ENCODE measurements at regions not wholly inside any gene's neighbourhood (a gene's known extent, or its start where the extent isn't known, plus 50 kb on each side); places are given as distances from the start of the nearest gene placed in this dataset.

DNA sequence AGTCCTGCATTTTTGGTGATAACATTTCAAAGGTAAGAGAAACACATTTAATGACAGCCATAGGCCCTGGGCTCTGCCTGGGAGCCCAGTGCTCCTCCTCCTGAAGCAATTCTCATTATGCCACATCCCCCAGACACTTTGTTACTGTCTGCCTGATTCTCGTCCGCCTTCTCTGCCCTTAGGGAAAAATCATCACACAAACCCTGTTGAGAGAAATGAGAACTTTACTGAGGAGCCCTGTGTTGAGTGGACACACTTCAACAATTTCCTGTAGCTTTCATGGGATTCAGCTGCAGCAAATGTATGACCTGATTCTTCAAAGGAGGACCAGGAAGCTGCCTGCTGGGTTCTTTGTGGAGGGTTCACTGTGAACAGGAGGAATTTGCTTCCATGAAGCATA, 566.5 kb upstream of the FRG1 start:
- Mint-ChIP-seq H3K4me1 (no peaks in the 10 kb centered on the region), H3K27me3 (no peaks in the 10 kb centered on the region), H3K9me3 (peaks cover 10 to 12% of the 10 kb centered on the region in 2 donors), H3K27ac (no peak overlapping the region), H3K4me3 (no peak overlapping the region), H3K36me3 (no peaks in the 10 kb centered on the region)
- ATAC-seq (replicated peaks) (no peak), DNase-seq (no peak)

DNA sequence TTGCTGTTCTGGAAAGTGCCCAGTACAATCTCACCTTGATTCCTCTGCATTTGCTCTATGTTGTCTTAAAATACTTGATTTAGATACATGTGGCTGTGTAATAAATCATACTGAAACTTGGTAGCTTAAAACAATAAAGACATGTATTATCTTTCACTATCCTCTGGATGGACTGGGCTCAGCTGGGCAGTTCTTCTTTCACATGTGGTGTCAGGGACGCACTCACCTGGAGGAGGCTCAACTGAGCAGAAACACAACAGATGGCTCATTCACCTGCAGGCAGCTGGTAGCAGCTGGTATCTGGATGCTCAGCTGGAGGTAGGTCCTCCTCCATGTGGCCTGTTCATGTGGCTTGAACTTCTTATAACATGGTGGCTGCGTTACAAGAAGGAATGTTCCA, 563.8 kb upstream of the FRG1 start:
- no peaks in the 10 kb centered on the region for H3K27me3 Mint-ChIP-seq
- H3K9me3 Mint-ChIP-seq: peaks cover 7 to 8% of the 10 kb centered on the region in 2 donors
- no peak for ATAC-seq (replicated peaks)
- DNase-seq: no peak
- H3K4me3 Mint-ChIP-seq: no peak overlapping the region
- H3K36me3 Mint-ChIP-seq: no peaks in the 10 kb centered on the region
- H3K4me1 Mint-ChIP-seq: no peaks in the 10 kb centered on the region
- no peak overlapping the region for H3K27ac Mint-ChIP-seq

DNA sequence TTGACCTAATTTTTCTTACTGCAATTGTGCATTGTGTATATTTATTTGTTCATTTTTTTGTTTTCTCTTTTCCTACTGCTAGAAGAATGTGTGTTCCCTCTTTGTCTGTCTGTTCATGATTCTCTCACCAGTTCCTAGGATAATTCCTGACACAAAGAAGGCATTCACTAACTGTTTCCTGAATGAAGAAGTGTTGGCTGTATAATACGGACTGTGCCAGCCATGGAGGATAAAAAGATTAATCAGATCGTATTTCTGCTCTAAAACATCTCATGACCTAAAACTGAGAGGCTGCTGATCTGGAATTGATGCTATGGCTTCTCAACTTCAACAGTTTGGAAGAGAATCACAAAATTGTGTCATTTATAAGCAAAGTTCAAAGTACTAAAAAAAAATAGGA, 563.1 kb upstream of the FRG1 start:
- H3K9me3 Mint-ChIP-seq: peaks cover 7 to 8% of the 10 kb centered on the region in 2 donors
- ATAC-seq (replicated peaks) (no peak), DNase-seq (no peak)
- H3K36me3 Mint-ChIP-seq: no peaks in the 10 kb centered on the region
- H3K27ac Mint-ChIP-seq: no peak overlapping the region
- no peaks in the 10 kb centered on the region for H3K27me3 Mint-ChIP-seq
- H3K4me3 Mint-ChIP-seq: no peak overlapping the region
- H3K4me1 Mint-ChIP-seq: no peaks in the 10 kb centered on the region

DNA sequence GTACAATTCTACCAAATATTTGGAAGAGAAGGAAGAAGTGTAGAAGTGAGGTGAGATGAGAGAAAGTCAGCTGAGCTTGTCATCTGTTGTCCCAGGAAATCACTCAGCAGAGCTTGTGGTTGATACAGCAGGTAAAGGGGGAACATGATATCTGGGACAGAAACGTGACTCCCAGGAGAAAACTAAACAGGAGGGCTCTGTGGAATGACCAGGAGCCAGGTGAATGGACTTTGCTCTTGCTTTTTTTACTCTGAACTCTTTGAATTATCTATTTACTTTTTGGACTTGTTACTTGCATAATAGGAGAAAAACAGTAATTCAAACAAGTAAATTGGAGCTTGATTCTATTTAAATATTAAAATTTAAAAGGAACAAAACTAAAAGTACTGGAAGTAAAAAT, 555.6 kb upstream of the FRG1 start:
- H3K4me3 Mint-ChIP-seq: no peak overlapping the region
- ATAC-seq (replicated peaks) (no peak), DNase-seq (no peak)
- peaks cover 10% of the 10 kb centered on the region in 2 donors for H3K9me3 Mint-ChIP-seq
- H3K27ac Mint-ChIP-seq: no peak overlapping the region
- H3K36me3 Mint-ChIP-seq: no peaks in the 10 kb centered on the region
- no peaks in the 10 kb centered on the region for H3K4me1 Mint-ChIP-seq
- no peaks in the 10 kb centered on the region for H3K27me3 Mint-ChIP-seq

DNA sequence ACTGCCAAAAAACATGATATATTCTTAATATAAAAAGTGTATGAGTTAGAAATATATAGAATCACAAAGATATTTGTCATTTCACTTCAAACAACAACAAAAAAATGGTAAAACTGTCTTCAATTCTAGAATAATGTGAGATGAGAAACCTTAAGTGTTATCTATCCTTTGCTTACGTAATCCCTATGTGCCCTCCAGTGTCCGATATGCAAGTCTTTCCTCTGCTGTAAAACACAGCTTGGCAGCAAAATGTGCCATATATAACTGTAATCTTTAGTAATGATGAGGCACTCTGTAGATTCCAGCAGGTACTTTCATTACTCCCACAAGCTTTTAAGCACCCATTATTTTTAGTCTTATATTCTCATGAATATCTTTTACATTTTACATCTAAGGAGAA, 555.1 kb upstream of the FRG1 start:
- Mint-ChIP-seq H3K27ac (no peak overlapping the region), H3K27me3 (no peaks in the 10 kb centered on the region), H3K4me3 (no peak overlapping the region), H3K36me3 (no peaks in the 10 kb centered on the region), H3K9me3 (peaks cover 10% of the 10 kb centered on the region in 2 donors), H3K4me1 (no peaks in the 10 kb centered on the region)
- ATAC-seq (replicated peaks): no peak
- no peak for DNase-seq

DNA sequence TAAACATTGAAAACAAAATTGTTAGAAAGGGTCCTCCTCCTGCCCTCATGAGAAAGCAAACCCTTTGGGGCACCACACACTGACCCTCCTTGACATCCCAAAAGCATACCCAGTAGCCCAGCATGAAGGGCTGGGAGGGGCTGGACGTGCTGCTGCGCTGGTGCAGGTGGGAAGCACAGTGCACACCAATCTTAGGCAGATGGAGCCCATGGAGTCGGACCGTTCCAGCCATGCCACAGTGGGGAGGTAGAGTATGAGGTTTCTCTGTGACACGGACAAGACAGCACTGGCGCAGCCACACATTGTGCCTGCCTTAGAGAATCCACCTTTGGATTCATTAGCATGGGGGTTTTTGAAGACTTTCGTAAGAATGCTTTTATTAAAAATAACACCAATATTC, 544.2 kb upstream of the FRG1 start:
- DNase-seq (no peak), ATAC-seq (replicated peaks) (no peak)
- H3K9me3 Mint-ChIP-seq: peaks cover 4 to 6% of the 10 kb centered on the region in 2 donors
- H3K4me1 Mint-ChIP-seq: no peaks in the 10 kb centered on the region
- H3K27me3 Mint-ChIP-seq: no peaks in the 10 kb centered on the region
- H3K36me3 Mint-ChIP-seq: no peaks in the 10 kb centered on the region
- H3K4me3 Mint-ChIP-seq: no peak overlapping the region
- H3K27ac Mint-ChIP-seq: no peak overlapping the region

DNA sequence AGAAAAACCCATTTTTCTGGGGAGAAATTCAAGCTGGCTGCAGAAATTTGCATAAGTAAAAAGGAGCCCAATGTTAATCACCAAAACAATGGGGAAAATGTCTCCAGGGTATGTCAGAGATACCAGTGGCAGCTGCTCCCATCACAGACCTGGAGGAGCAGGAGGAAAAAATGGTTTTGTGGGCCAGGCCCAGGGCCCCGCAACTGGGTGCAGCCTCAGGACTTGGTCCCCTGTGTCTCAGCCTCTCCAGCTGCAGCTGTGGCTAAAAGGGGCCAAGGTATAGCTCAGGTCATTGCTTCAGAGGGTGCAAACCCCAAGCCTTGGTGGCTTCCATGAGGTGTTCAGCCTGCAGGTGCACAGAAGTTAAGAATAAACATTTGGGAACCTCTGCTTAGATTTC, 536.4 kb upstream of the FRG1 start:
- no peak overlapping the region for H3K4me3 Mint-ChIP-seq
- no peak for ATAC-seq (replicated peaks)
- H3K27me3 Mint-ChIP-seq: no peaks in the 10 kb centered on the region
- DNase-seq: no peak
- H3K4me1 Mint-ChIP-seq: no peaks in the 10 kb centered on the region
- no peak overlapping the region for H3K27ac Mint-ChIP-seq
- H3K36me3 Mint-ChIP-seq: no peaks in the 10 kb centered on the region
- peaks cover 16 to 25% of the 10 kb centered on the region in 2 donors for H3K9me3 Mint-ChIP-seq

DNA sequence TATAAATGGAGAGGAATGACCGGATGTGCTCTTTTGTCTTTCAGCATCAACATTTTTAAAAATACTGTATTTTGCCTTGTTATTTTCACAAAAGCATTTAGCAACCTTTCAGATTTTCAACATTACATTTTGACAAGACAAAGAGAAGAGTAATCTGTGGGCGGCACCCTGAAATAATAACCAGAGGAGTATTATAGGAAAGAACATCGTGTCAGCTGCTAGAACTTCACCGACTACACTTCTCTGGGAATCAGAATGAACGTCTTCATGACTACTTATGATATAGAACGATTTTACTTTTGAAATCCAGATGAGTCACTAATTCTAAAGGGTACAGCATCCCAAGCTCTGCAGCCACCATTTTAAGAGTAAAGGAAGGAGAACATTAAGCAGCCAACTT, 531.5 kb upstream of the FRG1 start:
- Mint-ChIP-seq H3K4me1 (no peaks in the 10 kb centered on the region), H3K27me3 (no peaks in the 10 kb centered on the region), H3K36me3 (no peaks in the 10 kb centered on the region), H3K9me3 (peaks cover 9 to 15% of the 10 kb centered on the region in 2 donors), H3K4me3 (no peak overlapping the region), H3K27ac (no peak overlapping the region)
- ATAC-seq (replicated peaks) (no peak), DNase-seq (no peak)

DNA sequence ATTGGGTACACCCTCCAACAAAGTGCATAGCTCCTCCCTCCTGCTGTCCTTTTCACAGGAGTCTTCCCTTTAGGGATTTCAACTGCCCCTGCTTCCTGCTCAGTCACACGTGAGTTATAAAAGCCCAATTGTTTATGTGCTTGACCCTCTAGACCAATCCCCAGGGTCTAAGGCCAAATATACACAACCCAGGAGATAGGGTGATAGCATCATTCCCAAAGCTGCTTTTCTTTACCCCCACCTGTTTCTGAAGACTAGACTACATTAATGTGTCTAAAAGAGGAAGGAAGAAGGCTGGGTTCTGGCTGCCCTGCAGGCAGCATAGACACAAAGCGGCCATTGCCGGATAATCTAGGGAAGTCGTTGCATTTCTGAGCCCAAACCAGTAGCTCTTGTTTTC, 526.7 kb upstream of the FRG1 start:
- no peak overlapping the region for H3K4me3 Mint-ChIP-seq
- ATAC-seq (replicated peaks) (no peak), DNase-seq (no peak)
- H3K27ac Mint-ChIP-seq: no peak overlapping the region
- no peaks in the 10 kb centered on the region for H3K27me3 Mint-ChIP-seq
- no peaks in the 10 kb centered on the region for H3K4me1 Mint-ChIP-seq
- no peaks in the 10 kb centered on the region for H3K36me3 Mint-ChIP-seq
- H3K9me3 Mint-ChIP-seq: peaks cover 0 to 4% of the 10 kb centered on the region in 2 donors

DNA sequence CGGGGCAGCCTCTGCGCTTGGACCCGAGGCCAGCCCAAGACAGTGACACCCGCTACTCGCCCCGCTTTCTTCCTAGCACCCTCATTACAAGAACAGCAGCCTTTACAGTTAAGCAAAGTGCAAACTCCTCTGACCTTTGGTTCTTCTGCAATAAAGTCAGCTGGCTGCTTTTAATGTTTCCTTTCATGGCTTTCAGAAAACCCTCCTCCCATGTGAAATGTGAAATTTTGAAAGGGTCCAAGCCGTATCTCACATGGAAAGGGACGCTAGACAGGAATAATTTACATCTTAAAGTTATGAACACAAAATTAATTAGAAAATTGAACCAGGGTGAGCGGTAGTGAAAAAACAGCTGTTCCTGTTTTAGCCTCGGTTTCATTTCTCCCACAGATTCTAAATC, 520.1 kb upstream of the FRG1 start:
- no peak for ATAC-seq (replicated peaks)
- H3K4me3 Mint-ChIP-seq: no peak overlapping the region

DNA sequence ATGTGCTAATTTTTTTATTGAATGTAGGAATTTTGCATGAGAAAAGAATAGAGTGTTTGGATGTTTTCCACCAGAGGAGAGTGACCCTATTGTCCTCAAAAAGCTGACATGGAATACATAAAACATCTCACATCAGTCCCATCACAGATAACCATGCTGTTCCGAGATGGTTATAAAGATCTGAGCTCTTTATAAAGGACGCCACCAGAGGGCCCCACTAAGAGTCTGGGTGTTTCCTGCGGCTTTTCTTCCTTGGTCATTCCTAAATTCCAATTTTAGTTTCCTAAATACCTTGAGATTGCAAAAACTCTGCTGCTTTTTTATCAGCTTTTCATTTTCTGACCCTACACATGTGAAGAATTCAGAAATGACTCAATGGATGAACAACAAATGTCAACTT, 504.5 kb upstream of the FRG1 start:
- no peak for ATAC-seq (replicated peaks)
- H3K27ac Mint-ChIP-seq: no peak overlapping the region
- DNase-seq: no peak
- H3K36me3 Mint-ChIP-seq: no peaks in the 10 kb centered on the region
- no peaks in the 10 kb centered on the region for H3K4me1 Mint-ChIP-seq
- no peaks in the 10 kb centered on the region for H3K27me3 Mint-ChIP-seq
- no peak overlapping the region for H3K4me3 Mint-ChIP-seq
- H3K9me3 Mint-ChIP-seq: peaks cover 2 to 10% of the 10 kb centered on the region in 2 donors

More for the DNA sequence above, 520.1 kb upstream of the FRG1 start:
- H3K27me3 Mint-ChIP-seq: no peaks in the 10 kb centered on the region
- H3K27ac Mint-ChIP-seq: no peak overlapping the region
- no peaks in the 10 kb centered on the region for H3K36me3 Mint-ChIP-seq
- DNase-seq: no peak
- peaks cover 5 to 9% of the 10 kb centered on the region in 2 donors for H3K9me3 Mint-ChIP-seq
- H3K4me1 Mint-ChIP-seq: no peaks in the 10 kb centered on the region

DNA sequence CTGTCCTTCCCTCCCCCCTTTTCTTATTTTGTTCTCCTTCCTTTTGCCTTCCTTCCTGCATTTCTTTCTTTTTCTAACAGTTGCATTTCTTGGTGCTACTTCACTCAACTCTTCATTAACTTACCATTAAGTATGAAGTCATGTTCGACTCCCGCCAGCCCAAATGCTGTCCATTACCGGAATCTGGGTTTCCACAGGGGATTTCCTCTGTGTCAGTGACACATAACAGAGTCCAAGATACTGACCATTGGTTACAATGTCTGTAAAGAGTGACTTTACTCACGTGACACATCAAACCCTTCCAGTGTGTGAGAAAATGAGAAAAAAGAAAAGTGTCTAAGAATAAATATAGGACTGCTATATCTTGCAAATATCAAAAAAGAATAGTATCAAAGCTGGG, 500.0 kb upstream of the FRG1 start:
- no peak for DNase-seq
- no peak overlapping the region for H3K27ac Mint-ChIP-seq

DNA sequence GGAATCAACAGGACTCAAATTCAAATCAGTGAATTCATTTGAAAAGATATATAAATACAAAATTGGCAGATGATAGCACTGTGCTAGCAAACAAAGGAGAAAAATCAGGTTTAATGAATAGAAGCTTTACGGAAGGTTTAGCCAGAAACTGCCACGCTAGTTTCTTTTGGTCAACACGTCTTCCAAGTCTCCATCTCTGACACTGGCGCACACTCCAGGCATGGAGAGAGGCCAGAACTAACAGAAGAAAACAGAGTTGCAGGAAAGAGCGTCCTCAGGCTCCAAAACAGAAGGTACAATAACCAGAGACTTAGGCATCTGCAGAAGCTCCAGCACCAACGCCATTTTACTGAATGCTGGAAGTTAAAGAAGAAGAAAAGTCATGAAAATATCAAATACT, 497.3 kb upstream of the FRG1 start:
- ATAC-seq (replicated peaks): no peak
- Mint-ChIP-seq H3K4me1 (no peaks in the 10 kb centered on the region), H3K9me3 (no peaks in the 10 kb centered on the region), H3K27ac (no peak overlapping the region), H3K27me3 (no peaks in the 10 kb centered on the region), H3K4me3 (no peak overlapping the region), H3K36me3 (no peaks in the 10 kb centered on the region)
- no peak for DNase-seq

More for the DNA sequence above, 500.0 kb upstream of the FRG1 start:
- H3K4me3 Mint-ChIP-seq: no peak overlapping the region
- H3K27me3 Mint-ChIP-seq: no peaks in the 10 kb centered on the region
- H3K36me3 Mint-ChIP-seq: no peaks in the 10 kb centered on the region
- H3K4me1 Mint-ChIP-seq: no peaks in the 10 kb centered on the region
- peaks cover 1 to 8% of the 10 kb centered on the region in 2 donors for H3K9me3 Mint-ChIP-seq
- no peak for ATAC-seq (replicated peaks)

DNA sequence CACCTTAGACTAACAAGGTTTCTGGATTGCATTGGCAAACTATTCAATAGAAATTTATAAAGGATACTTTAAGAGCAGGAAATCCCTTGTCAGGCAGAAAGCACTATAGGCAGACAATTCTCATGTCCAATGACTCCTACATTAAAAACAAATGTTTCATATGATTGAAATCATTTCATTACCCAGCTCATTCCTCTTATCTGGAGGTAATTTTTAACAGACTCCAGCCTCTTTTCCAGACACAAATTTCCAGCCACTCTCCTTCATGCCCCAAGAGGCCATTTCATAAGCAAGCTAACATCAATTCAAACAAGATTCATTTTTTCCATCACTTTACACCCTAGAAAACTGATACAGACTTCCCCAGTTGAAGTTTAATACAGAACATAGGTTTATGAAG, 495.1 kb upstream of the FRG1 start:
- Mint-ChIP-seq H3K4me3 (no peak overlapping the region), H3K36me3 (no peaks in the 10 kb centered on the region), H3K9me3 (peaks cover 0 to 3% of the 10 kb centered on the region in 2 donors), H3K27me3 (no peaks in the 10 kb centered on the region), H3K4me1 (no peaks in the 10 kb centered on the region), H3K27ac (no peak overlapping the region)
- no peak for ATAC-seq (replicated peaks)
- DNase-seq: no peak

DNA sequence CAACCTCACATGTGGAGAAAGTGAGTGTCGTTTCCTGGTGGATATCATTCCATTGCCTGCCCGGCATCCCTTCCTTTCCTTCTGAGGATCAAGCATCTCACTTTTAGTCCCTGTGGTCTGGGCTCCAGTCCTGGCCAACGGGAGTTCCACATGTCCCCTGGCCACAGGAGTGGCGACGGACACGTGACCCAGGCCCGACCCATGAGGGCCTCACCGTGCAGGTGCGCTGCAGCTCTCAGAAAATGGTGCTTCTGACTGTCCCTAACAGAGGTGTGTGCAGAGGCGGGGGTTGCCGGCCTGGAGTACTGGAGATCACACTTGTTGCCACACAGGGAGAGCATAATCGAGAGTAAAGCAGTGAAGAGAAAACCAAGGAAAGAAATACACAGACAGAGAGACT, 476.9 kb upstream of the FRG1 start:
- Mint-ChIP-seq H3K9me3 (peaks cover 12 to 15% of the 10 kb centered on the region in 2 donors), H3K27ac (no peak overlapping the region), H3K4me1 (no peaks in the 10 kb centered on the region), H3K27me3 (no peaks in the 10 kb centered on the region), H3K4me3 (no peak overlapping the region), H3K36me3 (no peaks in the 10 kb centered on the region)
- ATAC-seq (replicated peaks) (no peak), DNase-seq (no peak)

DNA sequence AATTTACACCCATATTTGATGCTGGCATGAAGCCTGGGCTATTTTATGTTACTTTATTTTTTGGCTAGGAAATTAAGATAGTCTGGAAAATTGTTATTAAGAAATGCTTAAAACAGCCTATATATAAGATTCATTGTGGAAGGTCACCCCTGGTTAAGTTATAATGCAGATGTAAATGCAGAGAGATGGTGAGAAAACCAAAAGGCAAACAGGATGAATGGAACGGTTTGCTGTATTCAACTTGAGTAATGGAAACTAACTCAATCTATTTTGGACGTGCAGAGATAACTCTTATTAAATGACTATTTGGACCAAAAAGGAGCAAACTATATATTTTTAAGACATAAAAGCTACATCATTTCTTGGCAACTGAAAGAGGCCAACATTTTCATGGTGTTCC, 446.3 kb upstream of the FRG1 start:
- Mint-ChIP-seq H3K27ac (no peak overlapping the region), H3K27me3 (no peaks in the 10 kb centered on the region), H3K4me3 (no peak overlapping the region), H3K36me3 (no peaks in the 10 kb centered on the region), H3K4me1 (no peaks in the 10 kb centered on the region), H3K9me3 (peaks cover 0 to 6% of the 10 kb centered on the region in 2 donors)
- DNase-seq: no peak
- ATAC-seq (replicated peaks): no peak

All from stimulated activated naive B cell treated with anti-CD40 and anti-IgM and Interleukin-4, amounts not matched to agents 10 μg/mL and 1 μg/mL and 100 μg/mL, for 72 hours (primary cell).